Transverse colon (tissue), 4 donors: ENCODE measurements at regions not wholly inside any gene's neighbourhood (a gene's known extent, or its start where the extent isn't known, plus 50 kb on each side); places are given as distances from the start of the nearest gene placed in this dataset.
"Not testable (repeated sequence)": the region's sequence is repeated elsewhere in the genome, so short reads cannot be mapped to it uniquely, and the experiment has no call there.

Source experiments
- DNase-seq: peaks from one replicate; pipeline ENCODE4 v3.0.0-alpha.2; 2019
- H3K27ac ChIP-seq, 4 donors: fragments of 200-600 bp; sonication (generic); 2 replicates each; pipeline ENCODE4 v1.5.1; 2016 to 2018; ENCODE audit warnings: inconsistent platforms in 4 of 4
- H3K27me3 ChIP-seq: fragments of 200-600 bp; sonication (generic); 2 replicates; pipeline ENCODE4 v1.5.1; 2017; ENCODE audit warnings: inconsistent platforms
- H3K36me3 ChIP-seq, 4 donors: fragments of 200-600 bp; sonication (generic); 2 replicates each; pipeline ENCODE4 v1.5.1; 2017 to 2019; ENCODE audit warnings: inconsistent platforms in 4 of 4
- H3K4me1 ChIP-seq, 4 donors: fragments of 200-600 bp; sonication (generic); 2 replicates each; pipeline ENCODE4 v1.5.1; 2017 to 2020; ENCODE audit warnings: inconsistent platforms in 4 of 4
- H3K4me3 ChIP-seq, 4 donors: fragments of 200-600 bp; sonication (generic); 1 replicate in 1 of 4; 2 replicates in 3 of 4; pipeline versions ENCODE4 v1.5.1 to v1.6.1; 2017 to 2019; ENCODE audit warnings: inconsistent platforms in 4 of 4
- H3K9me3 ChIP-seq, 2 donors: fragments of 200-600 bp; sonication (generic); 2 replicates each; pipeline ENCODE4 v1.5.1; 2017 to 2019; ENCODE audit warnings: inconsistent platforms in 2 of 2
- CTCF ChIP-seq, 5 experiments: fragments of 200-600 bp in 3 of 5; fragments of 450-650 bp in 2 of 5; sonication (generic) in 3 of 5; IDR thresholded peaks; 1 replicate in 2 of 5; 2 replicates in 3 of 5; pipeline ENCODE4 v1.5.1; 2016 to 2017; ENCODE audit warnings: antibody characterized with exemption in 5 of 5, inconsistent platforms in 3 of 5, mild to moderate bottlenecking in 2 of 5, moderate library complexity in 1 of 5
- EP300 ChIP-seq: sonication (generic); formaldehyde crosslinking; IDR thresholded peaks from one replicate; pipeline ENCODE4 v1.6.1; 2017; ENCODE audit warnings: antibody characterized with exemption, low read depth
- POLR2A ChIP-seq: fragments of 450-650 bp; IDR thresholded peaks from one replicate; pipeline ENCODE4 v1.6.1; 2016; ENCODE audit warnings: antibody characterized with exemption, mild to moderate bottlenecking, moderate library complexity
- POLR2AphosphoS5 ChIP-seq, 3 donors: sonication (generic); formaldehyde crosslinking; IDR thresholded peaks; one replicate each; pipeline ENCODE4 v1.6.1; 2016; ENCODE audit warnings: antibody characterized with exemption in 3 of 3
- WGBS, 2 donors: methylation state at CpG; one replicate each; pipeline ENCODE4 v1.1.5; 2018; ENCODE audit warnings: low coverage in 1 of 2; 5-methylcytosine and 5-hydroxymethylcytosine counted together
- in situ Hi-C, 4 donors: fragments of 200-750 bp; cut with MboI; loops; one replicate each; pipeline versions ENCODE4 v1.15.0 to v1.15.1; 2017; ENCODE audit warnings: low sequenced_read_pairs in 3 of 4, low pct_ligation_motif_present in 1 of 4, low pct_unique_long_range_greater_than_20kb in 1 of 4
- intact Hi-C: fragments of 100-400 bp; cut with DNase I; formaldehyde crosslinking; loops from one replicate; pipeline ENCODE4 v1.15.1; 2023; ENCODE audit warnings: low total_unique reads

DNA sequence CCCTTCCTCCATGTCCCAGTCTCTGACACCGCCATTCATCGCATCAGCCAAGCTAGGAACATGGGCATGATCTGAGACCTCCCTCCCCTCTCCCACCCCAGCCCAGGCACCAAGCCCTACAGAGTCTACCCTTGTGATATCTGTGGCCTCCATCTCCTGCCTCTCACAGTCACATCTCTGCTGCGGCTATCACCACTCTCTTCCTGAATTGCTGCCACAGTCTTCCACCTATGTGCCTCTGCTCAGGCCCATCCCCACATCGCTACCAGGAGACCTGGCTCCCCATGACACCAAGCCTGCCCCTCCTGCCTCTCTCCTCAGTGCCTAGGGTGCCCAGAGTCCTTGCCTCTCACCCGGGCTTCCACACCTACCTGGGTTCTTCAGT, 82.7 kb upstream of the BCAR3 start:
- no peak for TF ChIP-seq POLR2AphosphoS5 (IDR thresholded peaks at IDR 0.05)
- TF ChIP-seq POLR2A = no peak
- TF ChIP-seq CTCF (IDR thresholded peaks at IDR 0.05) = no peak
- TF ChIP-seq EP300 = no peak
- WGBS, 2 donors = 83 to 99% methylated on average over 4 to 5 of the region's 5 CpGs
- intact Hi-C loops = loop anchor here (5.0 kb wide), 1 partner anchor 1968 kb away; no protein-coding TSS in a partner anchor
- no peaks in the 10 kb centered on the region for H3K27me3 ChIP-seq
- in situ Hi-C loops = no loop called here
- H3K4me3 ChIP-seq = no peak overlapping the region
- H3K4me1 ChIP-seq = peaks cover 0 to 9% (median 3%) of the 10 kb centered on the region in 4 donors
- no peak overlapping the region for H3K27ac ChIP-seq
- no peaks in the 10 kb centered on the region for H3K36me3 ChIP-seq
- DNase-seq = no peak
- no peaks in the 10 kb centered on the region for H3K9me3 ChIP-seq

GRCh38 chr1:93763704-93764365, 82.2 kb upstream of the BCAR3 start:
- H3K4me1 ChIP-seq = peaks cover 0 to 5% (median 2%) of the 10 kb centered on the region in 4 donors
- no peaks in the 10 kb centered on the region for H3K9me3 ChIP-seq
- no peaks in the 10 kb centered on the region for H3K27me3 ChIP-seq
- no peak overlapping the region for H3K4me3 ChIP-seq
- TF ChIP-seq EP300 = no peak
- DNase-seq = no peak
- intact Hi-C loops = loop anchor here (5.0 kb wide), 1 partner anchor 1968 kb away; no protein-coding TSS in a partner anchor
- H3K27ac ChIP-seq = no peak overlapping the region
- no peaks in the 10 kb centered on the region for H3K36me3 ChIP-seq
- WGBS, 2 donors = 92 to 100% methylated on average over 1 to 5 of the region's 5 CpGs
- in situ Hi-C loops = no loop called here

DNA sequence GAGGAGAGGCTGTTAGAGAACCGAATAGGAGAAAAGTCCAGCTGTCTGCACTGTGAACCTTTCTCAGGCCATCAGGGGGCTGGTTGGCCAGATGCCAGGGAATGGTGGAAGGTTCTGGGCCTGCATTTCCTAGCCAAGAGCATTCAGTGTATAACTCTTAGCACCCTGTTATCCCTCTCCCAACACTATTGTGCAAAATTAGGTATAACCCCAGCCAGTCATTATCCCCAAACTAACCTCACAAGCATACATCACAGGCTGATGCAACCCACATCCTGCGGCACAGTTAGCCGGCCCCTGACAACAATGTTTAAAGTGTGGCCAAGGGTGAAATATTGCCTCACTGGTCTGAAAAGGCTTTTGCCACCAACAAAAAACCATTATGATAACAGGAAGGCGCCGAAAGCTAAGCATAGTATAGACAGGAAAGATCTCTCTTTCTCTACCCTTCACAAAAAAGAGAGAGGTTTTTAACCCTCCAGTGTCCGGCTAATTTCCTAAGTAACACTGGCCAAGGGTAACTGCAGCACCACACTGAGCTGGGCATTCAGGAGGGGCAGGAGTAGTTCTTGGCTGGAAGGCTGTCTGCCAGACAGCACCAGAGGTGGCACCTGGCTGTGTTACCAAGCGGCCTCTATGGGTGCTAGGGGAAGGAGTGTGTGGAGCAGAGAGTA, 77.3 kb upstream of the BCAR3 start:
- no peak for DNase-seq
- TF ChIP-seq POLR2A (no peak), CTCF (IDR thresholded peaks at IDR 0.05) (no peak), POLR2AphosphoS5 (IDR thresholded peaks at IDR 0.05) (no peak)
- WGBS, 2 donors = 66 to 80% methylated on average over 4 to 7 of the region's 7 CpGs
- Histone ChIP-seq H3K4me3 (no peak overlapping the region), H3K9me3 (no peaks in the 10 kb centered on the region), H3K27ac (no peak overlapping the region), H3K4me1 (no peaks in the 10 kb centered on the region), H3K36me3 (no peaks in the 10 kb centered on the region), H3K27me3 (no peaks in the 10 kb centered on the region)
- in situ Hi-C loops = no loop called here
- intact Hi-C loops = no loop called here

GRCh38 chr1:93757256-93758036, 75.8 kb upstream of the BCAR3 start:
- 91 to 100% methylated on average over 1 to 8 of the region's 8 CpGs for WGBS, 2 donors
- intact Hi-C loops = no loop called here
- DNase-seq = no peak
- no peak overlapping the region for H3K4me3 ChIP-seq
- no peaks in the 10 kb centered on the region for H3K27me3 ChIP-seq
- no peaks in the 10 kb centered on the region for H3K9me3 ChIP-seq
- no peak for TF ChIP-seq POLR2AphosphoS5 (IDR thresholded peaks at IDR 0.05)
- in situ Hi-C loops = no loop called here
- no peaks in the 10 kb centered on the region for H3K36me3 ChIP-seq
- no peaks in the 10 kb centered on the region for H3K4me1 ChIP-seq
- no peak overlapping the region for H3K27ac ChIP-seq

- intact Hi-C loops (no loop called here), in situ Hi-C loops (no loop called here)
- H3K4me1 ChIP-seq = peaks cover 0 to 3% (median 0%) of the 10 kb centered on the region in 4 donors
- H3K36me3 ChIP-seq = no peaks in the 10 kb centered on the region
- H3K27me3 ChIP-seq = no peaks in the 10 kb centered on the region
- no peaks in the 10 kb centered on the region for H3K9me3 ChIP-seq
- TF ChIP-seq CTCF (IDR thresholded peaks at IDR 0.05) = no peak
- TF ChIP-seq EP300 = no peak
- TF ChIP-seq POLR2AphosphoS5 (IDR thresholded peaks at IDR 0.05) = no peak
- no peak for TF ChIP-seq POLR2A
- no peak overlapping the region for H3K27ac ChIP-seq
- no peak for DNase-seq
- no peak overlapping the region for H3K4me3 ChIP-seq
These were observed 75.0 kb upstream of the BCAR3 start for GRCh38 chr1:93756657-93757056.

DNA sequence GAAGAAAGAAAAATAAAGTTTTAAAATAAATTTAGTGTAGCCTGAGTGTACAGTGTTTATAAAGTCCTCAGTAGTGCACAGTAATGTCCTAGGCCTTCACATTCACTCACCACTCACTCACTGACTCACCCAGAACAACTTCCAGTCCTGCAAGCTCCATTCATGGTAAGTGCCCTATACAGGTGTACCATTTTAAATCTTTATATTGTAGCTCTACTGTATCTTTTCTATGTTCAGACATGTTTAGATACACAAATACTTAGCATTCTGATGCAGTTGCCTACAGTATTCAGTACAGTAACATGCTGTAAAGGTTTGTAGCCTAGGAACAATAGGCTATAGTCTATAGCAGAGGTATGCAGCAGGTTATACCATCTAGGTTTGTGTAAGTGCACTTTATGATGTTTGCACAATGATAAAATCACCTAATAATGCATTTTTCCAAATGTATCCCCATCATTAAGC, 73.6 kb upstream of the BCAR3 start:
- H3K27ac ChIP-seq, intact Hi-C loops, H3K4me3 ChIP-seq, DNase-seq, H3K36me3 ChIP-seq, H3K9me3 ChIP-seq, H3K4me1 ChIP-seq, in situ Hi-C loops, H3K27me3 ChIP-seq: not testable (repeated sequence)
